NCI-H226 (cell line): ENCODE measurements at regions not wholly inside any gene's neighbourhood (a gene's known extent, or its start where the extent isn't known, plus 50 kb on each side); places are given as distances from the start of the nearest gene placed in this dataset.
A peak's percentile ranks its signal among the peaks of the same experiment; 100 is the strongest.

Experiments
- DNase-seq: peaks from one replicate; pipeline ENCODE4 v3.0.0-alpha.2; 2015

DNA sequence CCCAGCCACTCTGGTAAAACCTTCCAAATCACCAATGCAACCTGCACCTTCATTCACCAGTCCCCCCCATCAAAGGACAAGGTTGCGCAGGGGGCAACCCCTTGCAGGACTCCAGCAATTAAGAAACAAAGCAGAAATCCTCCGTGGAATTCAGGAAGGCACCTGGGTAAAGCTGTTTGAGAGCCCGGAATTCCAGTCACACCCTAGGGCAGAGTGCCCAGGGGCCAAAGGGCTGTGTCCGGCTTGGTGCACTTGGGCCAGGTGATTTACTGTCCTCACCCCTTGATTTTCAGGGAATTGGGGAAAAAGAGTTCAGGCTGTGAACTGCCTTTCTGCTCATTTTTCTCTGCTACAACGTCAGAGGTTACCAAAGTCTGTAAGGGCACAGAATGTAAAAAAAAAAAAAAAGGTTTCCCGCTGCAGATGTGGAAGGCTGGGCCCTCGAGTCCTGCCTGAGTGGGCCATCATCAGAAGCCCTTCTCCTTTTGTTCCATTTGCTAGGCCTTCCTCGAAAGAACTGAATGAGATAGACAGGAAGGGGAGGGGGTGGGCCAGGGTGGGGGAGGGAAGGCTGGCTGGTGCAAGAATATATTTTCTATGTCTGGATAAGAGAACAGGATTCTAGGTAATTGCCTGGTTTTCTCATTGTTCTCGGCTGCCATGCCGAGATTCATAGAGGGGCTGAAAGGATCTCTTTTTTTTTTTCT is 266.5 kb upstream of the PSMD7 start:
- no peak for DNase-seq

DNA sequence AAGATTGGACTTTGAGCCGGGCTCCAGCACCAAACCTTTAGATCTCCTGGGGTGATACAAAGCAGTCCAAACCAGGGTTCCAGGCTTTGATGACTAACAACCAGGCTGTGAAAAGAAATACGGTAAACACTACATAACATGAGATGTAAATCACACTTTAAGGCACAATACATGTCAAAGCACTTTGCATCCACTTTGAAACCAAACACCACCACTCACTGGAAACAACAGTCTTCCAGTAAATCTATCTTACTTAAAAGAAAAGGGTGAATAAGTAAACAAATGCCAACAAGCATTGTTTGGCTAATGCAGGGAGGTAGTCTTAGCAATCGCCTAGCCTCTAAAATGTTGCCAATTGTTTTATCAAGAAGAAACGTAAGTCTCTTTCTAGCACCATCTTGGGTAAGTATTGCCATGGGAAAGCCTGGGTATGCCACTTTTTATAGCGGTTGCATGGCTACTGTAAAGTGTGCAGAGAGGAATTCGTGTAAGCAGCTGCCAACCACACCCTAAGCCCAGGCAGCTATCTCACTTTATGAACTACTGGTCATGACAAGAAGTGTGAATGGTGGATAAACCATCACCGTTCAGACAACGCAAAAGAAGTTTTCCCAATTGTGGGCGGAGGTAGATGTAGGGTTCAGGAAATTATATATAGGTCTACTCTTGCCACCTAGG is 267.4 kb upstream of the PSMD7 start:
- no peak for DNase-seq

DNA sequence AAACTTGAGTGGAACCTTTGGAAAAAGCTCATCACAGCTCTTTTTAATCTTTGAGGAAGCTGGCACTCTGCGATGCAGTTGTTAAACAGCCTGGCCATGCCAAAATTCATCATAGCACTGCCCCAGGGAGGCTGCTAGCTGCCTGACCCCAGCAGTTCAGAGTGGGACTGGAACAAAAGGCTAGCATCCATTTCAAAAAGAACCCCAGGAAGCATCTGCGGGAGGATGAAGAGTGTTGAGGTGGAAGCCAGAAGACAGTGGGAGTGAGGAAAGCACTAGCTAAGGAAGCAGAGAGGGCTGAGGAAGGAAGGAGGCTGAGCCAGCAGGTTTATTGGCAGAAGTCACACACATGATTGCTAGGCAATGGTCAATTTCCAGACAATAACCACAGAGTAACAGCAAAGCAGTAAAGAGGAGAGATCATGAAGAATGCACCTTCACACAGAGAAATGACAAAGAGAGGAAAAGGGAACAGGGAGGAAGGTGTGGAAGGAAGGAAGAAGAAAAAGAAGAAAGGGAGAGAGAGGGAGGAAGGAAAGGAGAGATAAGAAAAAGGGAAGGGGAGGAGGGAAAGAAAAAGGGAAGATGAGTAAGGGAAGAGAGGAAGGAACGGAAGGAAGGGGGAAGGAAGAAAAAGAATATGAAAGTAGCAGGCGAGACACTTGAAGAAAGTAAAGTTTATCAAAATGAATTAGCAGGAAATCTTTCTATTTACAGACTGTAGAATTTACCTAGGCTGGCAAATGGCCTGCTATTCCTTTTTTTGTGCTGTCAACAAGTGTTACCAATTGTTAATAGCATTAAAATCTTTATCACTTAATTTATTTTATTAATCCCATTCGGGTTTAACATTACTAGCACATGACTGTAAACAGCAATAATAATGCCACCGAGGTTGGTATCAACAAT is 270.0 kb upstream of the PSMD7 start:
- DNase-seq: no peak

DNA sequence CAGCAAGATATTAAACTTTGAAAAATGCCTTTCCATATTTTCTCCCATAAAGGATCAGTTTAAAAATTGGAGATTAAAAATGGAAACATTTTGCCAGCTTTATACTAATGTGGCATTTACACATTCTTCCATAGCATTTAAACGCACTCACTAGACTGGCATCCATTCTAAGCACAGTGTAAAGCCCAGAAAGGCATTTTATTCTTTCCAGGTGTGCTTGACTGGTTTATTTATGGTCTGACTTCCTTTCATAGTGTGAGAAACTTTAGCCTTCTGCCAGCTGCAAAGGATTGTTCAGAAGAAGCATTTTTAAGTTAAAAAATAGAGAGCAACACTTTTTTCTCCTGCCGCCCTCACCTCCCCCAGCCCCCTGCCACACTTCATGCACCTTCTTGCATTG is 271.7 kb upstream of the PSMD7 start:
- DNase-seq: no peak

DNA sequence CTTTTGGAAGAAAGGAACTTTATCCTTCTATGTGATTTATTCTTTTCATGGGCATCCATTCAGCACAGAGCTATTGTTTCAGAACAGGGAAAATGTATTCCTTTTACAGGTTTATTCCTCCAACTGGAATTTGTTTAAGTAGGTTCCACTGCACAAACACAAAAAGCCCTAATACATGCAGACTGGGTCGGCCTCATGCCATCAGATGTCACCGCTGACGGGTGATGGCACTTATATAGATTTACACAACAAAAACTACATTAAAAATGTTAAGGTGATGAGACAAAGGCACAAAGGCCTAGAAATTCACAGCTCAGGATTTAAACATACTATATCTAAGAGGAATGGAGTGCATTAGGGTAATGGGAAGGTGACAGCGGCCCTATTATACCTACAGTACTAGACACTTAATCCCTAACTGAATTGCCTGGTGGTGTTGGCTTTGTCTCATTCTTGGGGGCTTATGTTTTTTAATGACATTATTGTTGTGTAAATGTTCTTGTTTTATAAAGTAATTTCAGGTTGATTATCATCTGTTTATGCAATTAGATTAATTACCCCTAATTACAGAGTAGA is 276.4 kb upstream of the PSMD7 start:
- no peak for DNase-seq

DNA sequence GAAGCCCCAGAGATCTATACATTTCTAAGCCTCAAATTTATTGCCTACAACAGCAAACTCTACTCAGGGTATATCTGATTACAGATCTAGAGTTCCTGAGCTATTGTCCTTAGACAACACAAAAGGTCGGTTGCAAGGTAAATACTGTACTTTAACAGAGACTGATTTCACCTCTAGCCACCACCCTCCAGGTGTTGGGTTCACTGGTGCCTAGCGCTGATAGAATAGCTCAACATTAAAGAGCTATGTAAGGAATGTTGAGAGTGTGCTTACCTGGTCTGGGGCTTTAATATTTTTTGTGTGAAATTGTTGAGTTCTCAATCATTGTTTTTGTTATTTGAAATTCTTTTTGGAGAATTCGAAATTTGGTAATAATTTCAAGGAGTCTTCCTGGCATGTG is 277.0 kb upstream of the PSMD7 start:
- DNase-seq: no peak

DNA sequence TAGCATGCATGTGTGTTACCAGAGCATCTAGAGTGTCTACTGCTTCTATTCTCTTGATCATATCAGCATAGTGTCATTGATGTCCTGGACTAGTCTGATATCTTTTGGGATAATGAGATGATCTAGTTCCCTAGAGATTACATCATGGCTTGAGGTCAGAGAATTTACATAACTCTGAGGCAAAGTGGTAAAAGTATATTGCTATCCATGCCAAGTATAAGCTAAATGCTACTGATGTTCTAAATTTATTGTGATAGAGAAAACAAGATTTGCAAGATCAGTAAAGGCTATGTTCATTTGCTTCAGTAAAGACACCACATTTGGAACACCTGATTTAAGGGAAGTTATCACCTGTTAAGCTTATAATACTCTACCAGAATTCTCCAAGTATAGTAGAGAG is 280.7 kb upstream of the PSMD7 start:
- no peak for DNase-seq

DNA sequence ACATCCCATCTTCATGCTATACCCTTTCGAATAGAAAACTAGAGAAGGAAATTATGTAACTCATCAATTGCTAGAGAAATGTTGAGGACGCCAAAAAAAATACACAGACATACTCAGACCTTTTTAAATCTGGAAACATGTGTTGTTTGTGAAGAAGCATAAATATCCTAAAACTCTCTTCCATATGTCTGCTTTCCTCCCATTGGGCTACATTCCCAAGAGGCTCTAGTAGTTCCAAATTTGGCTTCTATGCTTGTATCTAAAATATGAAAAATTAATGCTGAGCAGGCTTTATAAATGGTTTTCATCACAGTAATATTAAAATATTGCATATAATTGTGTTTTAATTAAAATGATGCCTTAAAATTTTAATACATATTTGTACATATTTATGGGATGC is 297.9 kb upstream of the PSMD7 start:
- DNase-seq: no peak

DNA sequence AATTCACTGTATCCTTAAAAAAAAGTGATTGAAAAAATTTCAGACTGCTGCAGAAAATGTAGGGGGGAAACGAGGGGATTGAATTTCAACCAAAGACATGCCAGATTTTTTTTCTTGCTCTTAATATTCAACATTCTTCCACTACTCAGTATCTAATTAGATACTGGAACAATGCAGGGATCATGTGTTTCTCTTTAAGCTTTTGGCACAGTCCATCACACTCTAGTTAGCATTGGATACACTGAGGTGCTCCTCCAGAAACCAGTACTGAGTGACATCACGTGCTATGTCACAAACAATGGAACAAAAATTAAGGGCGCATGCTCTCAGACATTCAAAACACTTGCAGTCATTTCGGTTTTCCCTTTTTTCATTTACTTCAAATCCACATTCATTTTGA is 298.6 kb upstream of the PSMD7 start:
- no peak for DNase-seq

DNA sequence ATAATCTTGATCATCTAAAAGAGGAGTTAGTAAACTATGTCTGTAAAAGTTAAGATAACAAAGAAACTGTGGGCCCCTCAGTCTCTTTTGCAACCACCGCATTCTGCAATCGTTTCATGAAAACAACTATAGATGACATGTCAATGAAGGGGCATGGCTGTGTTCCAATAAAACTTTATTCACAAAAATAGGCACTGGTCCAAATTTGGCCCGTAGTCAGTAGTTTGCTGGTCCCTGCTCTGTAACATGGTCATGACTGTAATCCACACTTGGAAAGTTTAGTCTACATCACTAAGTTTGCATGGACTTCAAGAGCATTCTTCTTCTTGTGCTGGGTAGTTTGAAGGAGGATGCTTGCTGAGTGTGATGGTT is 299.3 kb upstream of the PSMD7 start:
- no peak for DNase-seq

DNA sequence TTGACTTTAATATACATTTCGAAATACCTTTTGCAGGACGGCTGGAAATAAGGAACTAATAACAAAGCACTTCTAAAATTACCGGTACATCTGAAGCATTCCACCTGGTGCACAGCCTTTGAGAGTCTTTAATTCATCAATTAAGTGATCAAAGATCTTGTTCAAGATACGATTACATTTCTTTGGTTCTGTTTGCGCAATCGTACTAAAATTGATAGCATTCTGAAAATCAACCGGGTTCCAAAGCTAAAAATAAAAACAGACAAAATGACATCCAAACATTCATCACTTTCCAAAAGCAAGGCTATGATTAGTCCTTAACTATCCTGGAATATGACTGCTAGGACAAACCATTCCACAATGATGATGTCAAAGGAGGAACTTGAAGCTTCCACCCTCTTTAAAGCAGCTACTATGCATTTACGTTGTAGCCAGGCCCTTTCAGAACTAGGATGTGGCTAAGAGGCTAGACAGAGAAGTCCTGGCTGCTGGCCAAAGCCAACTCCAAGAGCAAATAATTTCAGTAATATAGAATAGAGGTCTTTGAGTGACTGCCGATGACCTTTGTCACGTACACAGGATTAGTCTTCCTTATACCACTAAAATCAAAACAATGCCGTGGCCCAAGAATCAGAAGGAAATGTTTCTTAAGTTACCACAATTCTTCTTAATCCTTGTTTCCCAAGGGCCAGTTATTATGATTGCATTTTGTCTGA is 299.8 kb upstream of the PSMD7 start:
- DNase-seq: no peak

DNA sequence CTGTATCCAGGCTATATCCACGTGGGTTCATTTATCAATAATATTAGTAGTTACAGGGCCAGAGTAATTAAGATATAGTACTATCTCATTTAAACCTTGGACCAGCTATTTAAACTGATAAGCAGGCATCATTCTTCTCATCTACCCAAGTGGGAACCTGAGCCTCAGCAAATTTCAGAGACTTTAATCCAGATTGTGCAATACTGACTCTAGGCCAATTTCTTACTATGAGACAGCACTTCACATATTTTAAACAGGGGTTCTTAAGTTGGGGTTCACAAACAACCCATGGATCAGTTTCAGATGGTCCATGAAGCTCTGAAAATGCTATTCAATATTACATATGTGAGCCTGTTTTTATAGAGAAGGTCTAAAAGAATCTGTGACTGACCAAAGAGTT is 302.7 kb upstream of the PSMD7 start:
- no peak for DNase-seq

DNA sequence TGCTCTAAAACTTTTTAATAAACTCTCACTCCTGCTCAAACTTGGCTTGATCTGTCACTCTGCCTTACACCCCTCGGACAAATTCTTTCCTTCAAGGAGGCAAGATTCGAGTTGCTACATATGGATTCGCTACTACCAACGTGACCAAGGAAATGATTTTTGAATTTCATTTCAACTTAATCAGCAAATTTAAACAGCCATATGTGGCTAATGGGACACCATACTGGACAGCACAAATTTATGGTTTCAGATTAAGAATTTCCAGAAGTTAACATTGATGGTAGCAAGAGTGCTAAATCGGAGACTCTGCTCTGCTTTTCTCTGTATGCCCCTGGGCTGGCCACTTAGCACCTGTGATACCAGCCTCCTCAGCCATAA is 318.2 kb upstream of the PSMD7 start:
- no peak for DNase-seq

DNA sequence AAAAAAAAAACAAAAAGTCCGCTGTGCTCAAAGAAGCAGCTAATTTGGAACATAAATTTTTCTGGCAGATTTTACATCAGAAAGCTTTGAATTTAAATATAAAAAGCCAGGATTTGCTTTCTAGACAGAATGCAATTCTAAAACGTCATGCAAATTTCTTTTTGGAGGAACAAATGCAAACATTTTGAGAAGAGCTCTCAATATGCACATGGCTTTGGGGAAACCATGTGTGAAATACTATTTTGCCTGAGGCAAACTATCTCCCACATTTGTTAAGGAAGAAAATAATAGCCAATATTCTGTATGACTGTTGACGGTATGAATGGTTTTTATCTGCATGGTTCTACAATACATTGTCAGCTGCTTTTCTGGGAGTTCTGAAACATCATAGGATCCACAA is 320.0 kb upstream of the PSMD7 start:
- DNase-seq: no peak

DNA sequence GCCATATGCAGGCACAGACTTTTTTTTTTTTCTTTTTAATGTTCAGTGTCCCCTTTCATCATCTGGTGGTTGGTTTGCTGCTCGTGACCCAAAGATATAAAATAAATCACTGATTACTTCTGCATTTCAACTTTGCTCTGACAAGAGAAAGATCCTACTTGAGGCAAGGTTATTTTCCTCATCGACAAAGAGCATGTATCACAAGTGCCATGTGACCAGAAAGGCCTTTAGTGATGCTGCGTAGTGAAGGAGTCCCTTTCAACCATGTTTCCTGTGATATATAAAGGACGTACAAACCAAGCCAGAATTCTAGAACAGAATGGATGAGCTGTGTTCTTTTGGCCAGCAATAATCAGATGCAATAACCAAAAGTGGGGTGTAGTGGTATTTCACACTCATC is 323.4 kb upstream of the PSMD7 start:
- no peak for DNase-seq

DNA sequence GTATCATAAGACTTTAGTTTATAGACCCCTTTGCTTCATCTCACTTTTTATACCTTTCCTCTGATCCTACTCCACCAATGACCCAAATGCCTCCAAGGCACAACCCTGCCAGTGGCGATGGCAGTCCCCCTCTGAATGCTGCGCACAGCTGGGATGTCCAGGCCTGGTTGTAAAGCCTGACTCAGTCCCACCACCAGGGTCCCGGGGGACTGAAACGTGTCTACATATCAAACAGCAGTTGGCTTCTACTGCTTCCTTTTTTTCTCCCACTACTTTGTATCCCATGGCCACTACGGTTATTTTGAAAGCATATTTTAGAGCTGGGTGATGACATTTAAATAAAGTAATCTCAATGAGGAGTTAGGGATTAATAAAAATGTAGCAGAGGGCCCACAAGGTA is 329.8 kb upstream of the PSMD7 start:
- no peak for DNase-seq

DNA sequence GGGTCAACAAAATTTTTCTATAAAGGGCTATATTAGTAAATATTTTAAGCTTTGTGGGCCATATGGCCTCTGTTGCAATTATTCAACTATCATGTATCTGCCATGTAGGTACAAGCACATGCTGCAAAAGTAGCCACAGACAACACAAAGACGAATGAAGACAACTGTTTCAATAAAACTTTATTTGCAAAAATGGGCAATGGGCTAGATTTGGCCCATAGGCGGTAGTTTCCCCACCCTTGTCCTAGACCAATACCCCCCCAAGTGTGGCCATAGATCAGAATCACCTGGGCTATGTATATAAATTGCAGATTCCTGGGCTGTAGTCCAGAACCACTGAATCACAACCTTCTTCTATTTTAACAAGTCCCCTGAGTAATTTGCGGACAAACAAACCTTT is 331.0 kb upstream of the PSMD7 start:
- no peak for DNase-seq

DNA sequence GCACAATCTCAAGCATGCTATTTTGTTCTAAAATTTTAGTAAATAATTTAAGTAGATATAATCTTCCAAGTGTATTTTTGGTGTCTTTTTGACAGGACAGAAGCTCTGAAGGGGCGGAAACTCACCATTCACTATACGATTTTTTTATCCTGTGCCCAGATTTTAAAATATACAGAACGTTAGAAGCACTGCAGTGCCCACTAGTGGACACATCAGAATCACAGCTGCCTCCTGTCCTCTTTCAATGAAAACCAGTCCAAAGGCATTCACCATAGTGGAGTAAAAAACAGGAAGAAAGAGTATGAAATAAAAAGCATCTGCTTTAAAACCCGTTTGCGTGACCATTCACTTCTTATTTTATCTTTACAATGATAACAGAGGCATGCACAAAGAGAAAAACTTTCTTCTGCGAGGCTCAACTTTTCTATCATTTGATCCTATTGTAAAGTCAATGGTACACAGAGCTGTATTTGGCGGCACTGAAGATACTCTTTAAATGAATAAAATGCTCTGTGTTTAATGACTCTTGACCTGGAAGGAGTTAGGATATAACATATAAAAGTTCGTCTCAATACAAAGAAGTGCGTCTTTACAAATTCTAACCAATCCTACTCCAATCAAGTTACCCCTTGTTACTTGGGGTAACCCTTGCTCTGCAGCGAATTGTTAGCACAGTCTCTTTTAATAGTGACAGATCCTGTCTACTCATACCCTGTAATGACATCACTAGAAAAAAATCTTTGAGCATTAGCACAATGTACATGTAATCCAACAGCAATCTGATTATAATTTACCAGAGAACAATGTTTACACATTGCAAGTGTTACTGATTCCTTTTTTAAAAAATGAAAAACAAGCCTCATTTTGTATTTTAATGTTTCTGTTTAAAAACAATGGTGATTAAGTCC is 339.8 kb upstream of the PSMD7 start:
- DNase-seq: peak; percentile 13

DNA sequence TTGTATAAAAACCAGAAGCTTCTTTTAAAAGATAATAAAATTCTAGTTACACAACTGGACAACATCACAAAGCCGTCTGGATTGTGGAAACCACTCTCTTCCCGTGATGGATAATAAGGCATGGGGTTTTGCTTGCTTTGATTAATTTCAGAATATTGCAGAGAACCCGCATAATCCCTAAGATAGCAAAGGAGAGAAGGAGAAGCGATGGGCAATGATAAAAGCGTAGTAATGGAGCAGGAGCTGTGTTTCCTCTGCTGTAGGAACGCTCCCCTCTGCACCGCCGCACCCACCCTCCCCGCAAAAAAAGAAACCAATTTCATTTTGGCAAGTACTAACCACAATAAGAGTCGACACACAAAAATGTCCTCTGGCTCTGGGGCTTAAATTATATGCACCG is 340.9 kb upstream of the PSMD7 start:
- no peak for DNase-seq

DNA sequence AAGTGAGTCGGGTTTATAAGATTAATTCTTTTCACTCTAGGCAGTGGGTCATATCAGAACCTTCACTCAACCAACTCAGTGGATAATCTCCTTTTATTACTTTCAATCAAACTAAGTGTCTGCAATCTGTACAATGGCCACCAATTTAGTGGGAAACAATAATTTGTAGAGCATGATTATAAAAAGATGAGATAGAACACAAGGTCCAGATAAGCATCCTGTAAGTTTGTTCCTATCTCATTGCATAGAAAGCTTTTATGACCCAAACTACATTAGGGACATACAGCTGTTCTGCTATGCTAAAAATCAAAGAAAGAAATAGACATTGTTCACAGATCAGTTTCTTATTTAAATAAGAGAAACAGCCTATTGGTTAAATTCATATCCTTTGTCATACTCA is 341.4 kb upstream of the PSMD7 start:
- no peak for DNase-seq

DNA sequence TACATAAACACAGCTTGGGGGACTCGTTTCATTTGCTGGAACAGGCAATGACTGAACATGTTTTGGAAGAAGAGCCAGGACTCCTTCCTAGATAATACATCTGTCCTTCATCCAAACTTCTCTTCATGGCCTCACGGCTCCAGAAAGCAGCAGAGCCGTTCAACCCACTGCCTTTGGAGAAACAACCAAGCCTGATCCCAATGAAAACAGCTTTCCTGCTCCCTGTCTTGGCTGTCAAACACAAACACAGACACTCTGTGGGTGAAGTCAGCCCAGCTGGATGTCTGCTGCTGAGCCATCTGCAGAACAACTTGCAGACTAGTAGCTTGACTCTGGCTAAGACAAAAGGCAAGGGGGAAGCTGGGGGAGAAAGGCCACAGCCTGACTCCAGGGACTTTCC is 345.1 kb upstream of the PSMD7 start:
- DNase-seq: no peak
